DMS114 treated with DMSO at 0.1 percent for 48 hours (cell line): ENCODE measurements at regions not wholly inside any gene's neighbourhood (a gene's known extent, or its start where the extent isn't known, plus 50 kb on each side); places are given as distances from the start of the nearest gene placed in this dataset.

Source experiments
- DNase-seq: peaks from one replicate; lab custom pipeline; 2025; ENCODE audit not compliant: unreplicated experiment; lab: John Stamatoyannopoulos, UW

DNA sequence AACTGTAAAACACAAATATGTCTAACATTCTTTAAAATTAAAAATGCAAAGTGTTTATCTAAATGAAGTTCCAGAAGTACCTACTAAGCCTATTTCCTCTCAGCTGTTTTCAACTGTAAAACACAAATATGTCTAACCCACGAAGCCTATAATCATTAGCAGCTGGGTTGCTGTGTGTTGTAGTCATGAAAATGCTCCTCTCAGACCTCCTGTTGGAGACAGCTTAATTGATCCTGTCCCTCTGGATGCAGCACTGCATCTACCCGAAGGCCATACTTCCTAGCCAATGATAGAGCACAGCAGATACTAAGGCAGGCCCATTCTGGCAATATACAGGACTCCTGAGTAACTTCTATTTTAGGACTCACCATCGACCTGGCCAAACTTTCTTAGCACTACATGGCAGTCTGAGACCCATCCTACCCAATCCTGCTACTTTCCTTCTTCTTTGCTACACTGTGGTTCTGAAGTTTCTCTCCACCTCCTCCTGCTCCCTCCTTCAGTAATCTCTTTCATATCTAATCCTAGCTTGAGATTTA, 92.5 kb upstream of the RBBP8 start:
- no peak for DNase-seq

- DNase-seq, result no peak
Measured at GRCh38 chr18:22841840-22842239, 91.3 kb upstream of the RBBP8 start.

- no peak for DNase-seq
Measured at GRCh38 chr18:22844190-22844589, 88.9 kb upstream of the RBBP8 start.

DNA sequence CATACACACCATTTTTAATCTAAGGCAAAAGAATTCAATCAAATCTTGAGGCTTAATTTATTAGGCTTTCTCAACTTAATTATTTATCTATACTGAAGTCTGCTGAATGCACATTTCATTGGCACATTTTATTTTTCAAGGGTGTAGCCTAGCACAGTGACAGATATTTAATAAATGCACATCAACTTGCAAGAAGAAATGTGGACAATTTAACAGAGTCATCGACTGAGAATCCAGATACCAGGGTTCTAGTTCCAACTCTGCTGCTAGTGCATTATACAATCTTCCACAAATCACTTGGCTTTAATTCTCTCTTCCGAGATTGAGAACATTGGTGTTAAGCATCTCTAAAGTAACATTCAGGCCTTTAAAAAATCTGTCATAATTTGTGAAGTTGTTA, 88.5 kb upstream of the RBBP8 start:
- no peak for DNase-seq

DNA sequence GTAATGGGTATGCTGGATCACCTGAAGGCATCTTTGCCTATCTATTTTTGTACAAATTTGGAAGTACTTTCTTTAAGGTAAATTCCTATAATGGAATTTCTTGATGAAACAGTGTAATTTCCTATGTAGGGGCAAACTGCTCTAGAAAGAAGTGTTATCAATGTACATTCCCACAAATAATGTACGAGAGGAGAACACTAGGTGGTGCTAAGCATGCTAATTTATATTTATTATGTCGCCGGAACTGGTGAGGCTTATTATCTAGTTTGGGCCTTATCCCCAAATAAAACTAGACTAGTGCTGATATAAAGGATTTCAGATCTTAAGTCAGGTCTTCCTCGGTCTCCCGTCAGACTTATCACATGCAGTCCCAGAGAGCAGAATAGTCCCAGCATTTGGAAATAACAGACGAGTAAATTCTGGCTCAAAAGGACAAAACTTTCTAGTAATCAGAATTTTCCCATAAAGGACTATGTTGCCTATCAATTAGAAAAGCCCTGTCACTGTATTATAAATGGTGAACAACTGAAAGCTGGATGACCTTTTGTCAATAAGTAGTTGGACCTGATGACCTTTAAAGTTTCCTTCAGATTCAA, 86.9 kb upstream of the RBBP8 start:
- DNase-seq, result peak; percentile 19

DNA sequence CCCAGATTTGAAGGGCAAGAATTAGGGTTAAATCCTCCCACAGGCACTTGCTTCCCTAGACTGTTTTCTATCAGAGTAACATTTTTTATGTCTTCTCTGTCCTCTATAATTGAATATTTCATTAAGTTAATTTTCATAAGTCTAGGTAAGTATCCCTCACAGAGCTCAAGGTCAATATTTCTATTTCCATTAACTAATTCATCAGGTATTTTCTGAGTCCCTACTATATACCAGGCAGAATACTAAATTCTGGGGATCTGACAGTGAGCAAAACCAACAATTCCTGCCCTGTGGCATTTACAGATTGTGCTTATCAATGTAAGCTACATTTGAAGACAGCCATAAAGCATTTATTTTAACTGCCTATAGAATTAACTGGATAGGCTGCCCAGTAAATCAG, 86.4 kb upstream of the RBBP8 start:
- DNase-seq, result no peak

DNA sequence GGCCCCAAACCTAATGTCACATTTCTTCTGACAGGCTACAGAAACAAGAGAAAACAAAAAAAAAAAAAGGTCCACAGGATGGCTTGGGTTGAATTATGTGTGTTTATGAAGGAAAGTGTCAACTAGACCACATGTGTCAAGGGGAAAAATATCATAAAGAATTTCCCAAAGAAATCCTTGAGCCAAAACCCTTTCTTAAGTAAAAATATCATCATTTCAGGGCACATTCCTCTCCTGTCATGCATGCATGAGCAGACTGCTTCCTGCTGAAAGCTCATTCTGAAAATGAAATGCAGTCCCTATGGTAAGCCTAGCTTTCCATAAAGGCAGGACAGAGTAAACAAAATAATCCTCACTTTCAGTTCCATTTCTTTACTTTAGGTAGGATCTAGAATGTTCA, 85.7 kb upstream of the RBBP8 start:
- DNase-seq, result no peak

DNA sequence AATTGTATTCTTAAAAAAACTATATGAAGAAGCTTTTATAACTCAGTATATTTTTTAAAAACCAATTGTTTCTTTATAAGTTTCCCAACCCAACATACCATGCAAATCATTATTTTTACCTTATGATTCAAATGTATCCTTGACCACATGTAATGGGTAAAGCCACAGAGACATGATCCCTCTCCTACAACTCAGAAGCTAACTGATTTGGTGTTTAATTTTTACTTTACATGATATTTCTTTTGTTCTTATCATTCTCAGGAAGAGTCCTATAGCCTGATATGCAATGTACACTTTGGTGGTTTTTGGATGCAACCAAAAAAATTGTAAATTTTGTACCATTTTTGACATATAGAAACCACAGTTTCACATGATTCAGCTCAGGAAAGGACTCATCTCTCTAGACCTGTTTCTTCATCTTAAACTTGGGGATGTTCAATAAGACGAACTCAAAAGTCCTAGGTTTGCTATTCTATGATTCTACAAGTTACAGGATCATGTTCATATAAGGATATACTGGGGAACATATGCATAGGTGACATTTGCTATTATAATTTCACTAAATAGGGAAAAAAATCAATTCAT, 85.2 kb upstream of the RBBP8 start:
- no peak for DNase-seq

DNA sequence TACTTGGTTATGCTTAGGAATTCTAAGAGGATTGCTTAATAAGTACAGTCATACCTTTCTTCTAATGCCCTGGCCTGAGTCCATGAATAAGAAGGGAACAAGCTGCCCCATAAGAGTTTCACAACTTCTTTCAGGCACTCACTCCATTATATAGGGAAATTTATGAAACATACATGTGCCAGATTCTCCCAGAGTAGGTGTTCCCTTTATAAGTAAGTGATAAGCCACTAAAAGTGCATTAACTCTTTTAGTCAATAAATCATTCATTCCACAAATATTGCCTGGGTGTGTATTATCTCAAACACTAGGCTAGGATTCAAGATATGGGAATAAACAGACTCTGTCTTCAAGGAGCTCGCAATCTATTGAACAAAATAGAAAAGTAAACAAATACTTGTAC, 84.5 kb upstream of the RBBP8 start:
- DNase-seq, result no peak

- no peak for DNase-seq
Measured at GRCh38 chr18:22856870-22857269, 76.3 kb upstream of the RBBP8 start.

GRCh38 chr18:22858121-22858520, 75.0 kb upstream of the RBBP8 start:
- no peak for DNase-seq

DNA sequence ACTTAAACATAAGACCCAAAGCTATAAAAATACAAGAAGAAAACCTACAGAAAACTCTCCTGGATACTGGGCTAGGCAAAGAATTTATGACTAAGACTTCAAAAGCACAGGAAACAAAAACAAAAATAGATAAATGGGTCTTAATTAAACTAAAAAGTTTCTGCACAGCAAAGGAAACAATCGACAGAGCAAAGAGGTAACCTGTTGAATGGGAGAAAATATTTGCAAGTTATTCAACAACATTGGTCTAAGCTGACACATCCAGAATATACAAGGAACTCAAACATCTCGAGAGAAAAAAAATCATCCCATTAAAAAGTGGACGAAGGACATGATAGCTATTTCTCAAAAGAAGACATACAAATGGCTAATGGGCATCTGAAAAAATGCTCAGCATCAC, 72.3 kb upstream of the RBBP8 start:
- DNase-seq, result no peak

DNA sequence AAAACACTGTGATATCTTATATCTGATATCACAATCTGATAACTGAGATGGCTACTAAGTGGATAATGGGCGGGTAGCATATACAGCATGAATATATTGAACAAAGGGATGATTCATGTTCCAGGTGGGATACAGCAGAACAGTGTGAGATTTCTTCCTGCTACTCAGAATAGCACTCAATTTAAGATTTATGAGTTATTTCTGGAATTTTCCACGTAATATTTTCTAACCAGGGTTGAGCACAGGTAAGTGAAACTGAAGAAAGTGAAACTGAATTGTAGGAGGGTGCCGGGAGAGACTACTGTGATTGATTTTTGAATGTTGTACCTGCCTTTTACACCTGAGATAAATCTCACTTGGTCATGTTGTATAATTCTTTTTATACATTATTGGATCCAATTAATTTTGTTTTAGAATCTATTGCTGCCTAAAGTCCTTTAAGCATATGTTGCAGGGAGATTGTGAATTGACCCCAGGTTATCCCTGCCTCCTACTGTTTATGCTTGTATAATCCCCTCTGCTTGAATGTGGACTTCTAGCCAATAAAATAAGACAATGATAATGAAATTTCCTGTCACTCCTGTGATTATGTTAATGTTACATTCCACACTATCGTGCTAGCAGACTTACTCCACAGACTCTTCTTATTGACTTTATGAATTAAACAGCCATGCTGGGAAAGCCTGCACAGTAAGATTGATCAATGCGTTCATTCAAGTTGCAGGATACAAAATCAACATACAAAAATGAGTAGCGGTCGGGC, 67.6 kb upstream of the RBBP8 start:
- no peak for DNase-seq

DNA sequence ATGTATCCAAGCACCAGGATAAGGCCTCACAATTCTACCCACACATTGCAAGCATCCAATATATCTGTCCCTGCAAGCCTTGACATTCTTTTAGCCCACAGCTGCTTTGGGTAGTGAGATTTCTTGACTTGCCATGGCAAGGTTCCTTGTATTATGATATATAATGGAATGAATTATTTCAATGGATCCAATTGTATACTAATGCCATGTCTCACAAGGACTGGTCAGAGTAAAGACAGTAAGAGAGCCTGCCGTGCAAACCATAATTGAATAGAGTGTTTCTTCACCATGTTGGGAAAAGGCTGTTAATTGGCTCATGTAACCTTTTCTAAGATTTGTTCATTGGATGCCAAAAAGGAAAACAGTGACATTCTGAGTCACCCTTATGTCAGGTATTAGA, 64.3 kb upstream of the RBBP8 start:
- no peak for DNase-seq

GRCh38 chr18:22871809-22872525, 61.2 kb upstream of the RBBP8 start:
- DNase-seq, result no peak

DNA sequence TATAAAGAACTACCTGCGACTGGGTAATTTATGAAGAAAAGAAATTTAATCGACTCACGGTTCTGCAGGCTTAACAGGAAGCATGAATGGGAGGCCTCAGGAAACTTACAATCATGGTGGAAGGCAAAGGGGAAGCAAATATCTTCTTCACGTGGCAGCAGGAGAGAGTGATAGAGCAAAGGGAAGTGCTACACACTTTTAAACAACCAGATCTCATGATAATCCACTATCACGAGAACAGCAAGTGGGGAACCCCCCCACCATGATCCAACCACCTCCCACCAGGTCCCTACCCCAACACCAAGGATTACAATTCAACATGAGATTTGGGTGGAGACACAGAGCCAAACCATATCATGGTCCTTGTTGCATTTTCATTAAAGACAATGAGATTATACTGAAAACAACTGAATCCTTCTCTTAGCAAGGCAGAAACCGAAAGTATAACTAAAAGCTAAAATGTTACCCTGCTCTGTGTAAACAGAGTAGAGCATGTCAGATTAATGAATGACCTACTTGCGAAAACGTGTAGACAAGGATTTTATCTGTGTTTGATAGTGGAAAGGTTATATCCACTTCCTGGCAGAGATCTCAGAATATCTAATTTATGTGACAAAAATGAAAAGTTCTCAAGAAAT, 60.1 kb upstream of the RBBP8 start:
- no peak for DNase-seq

DNA sequence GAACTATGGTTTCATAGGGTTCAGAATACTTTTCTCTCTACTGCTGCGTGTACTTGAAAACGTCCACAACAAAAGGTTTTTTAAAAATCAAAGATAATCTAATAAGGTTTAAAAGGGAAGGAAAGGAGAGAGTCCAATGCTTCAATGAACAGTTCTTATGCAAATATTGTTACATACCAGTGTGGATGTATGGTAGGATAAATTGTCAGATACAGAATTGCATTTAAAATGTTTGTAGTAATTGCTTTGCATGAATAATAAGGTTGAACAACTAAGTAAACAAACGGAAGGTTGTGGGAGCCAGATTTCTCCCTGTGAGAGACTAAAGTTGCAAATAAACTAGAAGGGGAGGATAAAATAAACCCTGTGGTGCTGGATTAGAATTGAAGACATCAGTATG, 53.8 kb upstream of the RBBP8 start:
- DNase-seq, result no peak

GRCh38 chr18:22882084-22882483, 51.0 kb upstream of the RBBP8 start:
- DNase-seq, result no peak

GRCh38 chr18:22883179-22883578, 49.9 kb upstream of the RBBP8 start:
- no peak for DNase-seq
